Body of pancreas (tissue), 4 donors: ENCODE measurements at regions not wholly inside any gene's neighbourhood (a gene's known extent, or its start where the extent isn't known, plus 50 kb on each side); places are given as distances from the start of the nearest gene placed in this dataset.

Source experiments
- POLR2A ChIP-seq, 3 donors: fragments of 450-650 bp; IDR thresholded peaks; one replicate each; pipeline ENCODE4 v1.6.1; 2016; ENCODE audit warnings: antibody characterized with exemption in 3 of 3, mild to moderate bottlenecking in 2 of 3
- TF ChIP-seq, protein P1 (sequence below), 7 experiments: fragments of 450-650 bp in 4 of 7; fragments of 200-600 bp in 3 of 7; sonication (generic) in 3 of 7; IDR thresholded peaks; one replicate each; pipeline ENCODE4 v1.5.1; 2016 to 2019; ENCODE audit warnings: antibody characterized with exemption in 7 of 7

DNA sequence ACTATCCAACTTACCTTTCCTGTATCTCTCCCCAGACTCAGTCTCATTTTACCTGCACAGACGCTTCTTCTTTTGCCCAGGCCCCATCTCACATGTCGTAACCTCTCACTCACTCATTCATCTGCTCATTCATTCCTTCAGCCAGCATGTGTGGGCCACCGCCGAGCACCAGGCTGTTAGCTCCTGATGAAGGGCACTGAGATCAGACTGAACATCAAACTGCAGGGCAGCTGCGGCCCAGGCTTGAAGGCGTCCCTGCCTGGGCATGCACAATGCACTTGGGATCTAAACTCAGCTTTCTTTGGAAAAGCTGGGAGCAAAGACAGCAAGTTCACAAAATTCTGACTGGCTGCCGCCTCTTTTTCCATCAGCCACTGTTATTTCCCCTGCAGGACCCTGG, 1456.3 kb downstream of the BRD1 start:
- TF ChIP-seq, protein P1, sequence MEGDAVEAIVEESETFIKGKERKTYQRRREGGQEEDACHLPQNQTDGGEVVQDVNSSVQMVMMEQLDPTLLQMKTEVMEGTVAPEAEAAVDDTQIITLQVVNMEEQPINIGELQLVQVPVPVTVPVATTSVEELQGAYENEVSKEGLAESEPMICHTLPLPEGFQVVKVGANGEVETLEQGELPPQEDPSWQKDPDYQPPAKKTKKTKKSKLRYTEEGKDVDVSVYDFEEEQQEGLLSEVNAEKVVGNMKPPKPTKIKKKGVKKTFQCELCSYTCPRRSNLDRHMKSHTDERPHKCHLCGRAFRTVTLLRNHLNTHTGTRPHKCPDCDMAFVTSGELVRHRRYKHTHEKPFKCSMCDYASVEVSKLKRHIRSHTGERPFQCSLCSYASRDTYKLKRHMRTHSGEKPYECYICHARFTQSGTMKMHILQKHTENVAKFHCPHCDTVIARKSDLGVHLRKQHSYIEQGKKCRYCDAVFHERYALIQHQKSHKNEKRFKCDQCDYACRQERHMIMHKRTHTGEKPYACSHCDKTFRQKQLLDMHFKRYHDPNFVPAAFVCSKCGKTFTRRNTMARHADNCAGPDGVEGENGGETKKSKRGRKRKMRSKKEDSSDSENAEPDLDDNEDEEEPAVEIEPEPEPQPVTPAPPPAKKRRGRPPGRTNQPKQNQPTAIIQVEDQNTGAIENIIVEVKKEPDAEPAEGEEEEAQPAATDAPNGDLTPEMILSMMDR (IDR thresholded peaks at IDR 0.05), result no peak
- TF ChIP-seq POLR2A (IDR thresholded peaks at IDR 0.05), result no peak
